ENCODE measurements at regions not wholly inside any gene's neighbourhood (a gene's known extent, or its start where the extent isn't known, plus 50 kb on each side); places are given as distances from the start of the nearest gene placed in this dataset.

DNA sequence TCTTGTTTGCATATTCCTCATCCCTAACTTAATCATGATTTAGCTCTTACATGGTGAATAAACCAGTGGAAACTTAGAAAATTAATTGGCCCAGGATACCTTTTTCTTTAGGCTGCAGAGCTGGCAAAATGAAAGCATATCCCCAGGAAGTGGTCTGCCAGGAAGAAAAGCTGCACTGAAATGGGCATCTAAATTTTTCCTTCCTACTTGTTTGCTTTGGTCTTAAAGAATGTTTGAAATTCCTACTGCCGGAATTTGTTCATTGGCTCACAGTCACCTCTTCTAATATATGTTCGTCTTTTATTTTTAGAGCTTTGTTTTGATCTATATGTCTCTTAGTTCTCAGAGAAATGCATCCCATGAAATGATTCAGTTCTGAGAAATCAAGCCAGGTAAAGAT, 113.2 kb upstream of the ELL2 start:
- TF ChIP-seq POLR2AphosphoS5 (IDR thresholded peaks at IDR 0.05), result no peak
- intact Hi-C loops (cut with DNase I; ENCODE audit: low total_unique reads) (no loop called here), in situ Hi-C loops (cut with MboI; ENCODE audit: low pct_ligation_motif_present in 1 of 4, low pct_unique_long_range_greater_than_20kb in 1 of 4, low sequenced_read_pairs in 3 of 4) (no loop called here)
- 90 to 96% methylated on average over 2 of the region's 2 CpGs for WGBS, 2 donors (ENCODE audit: low coverage in 1 of 2)
- Histone ChIP-seq H3K27me3 (no peaks in the 10 kb centered on the region), H3K36me3 (no peaks in the 10 kb centered on the region), H3K4me3 (no peak overlapping the region), H3K9me3 (no peaks in the 10 kb centered on the region), H3K4me1 (no peaks in the 10 kb centered on the region), H3K27ac (no peak overlapping the region)
- DNase-seq, result no peak

DNA sequence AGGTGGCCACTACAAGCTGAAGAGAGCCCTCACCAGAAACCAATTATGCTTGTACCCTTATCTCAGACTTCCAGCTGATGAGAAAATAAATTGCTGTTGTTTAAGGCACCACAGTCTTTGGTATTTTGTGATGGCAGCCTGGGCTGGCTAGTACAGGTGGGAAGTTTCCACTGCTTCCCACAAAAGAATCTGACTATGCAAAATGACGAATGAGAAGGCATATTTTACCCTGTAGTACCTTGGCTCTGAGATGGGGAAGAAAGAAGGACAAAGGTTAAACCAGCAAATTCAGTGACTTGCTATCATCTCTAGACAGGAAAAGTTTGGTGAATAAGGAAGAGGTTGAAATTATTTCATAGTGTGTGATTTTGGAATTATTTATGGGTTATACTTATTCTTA, 112.8 kb upstream of the ELL2 start:
- Histone ChIP-seq H3K4me1 (no peaks in the 10 kb centered on the region), H3K36me3 (no peaks in the 10 kb centered on the region), H3K27ac (no peak overlapping the region), H3K27me3 (no peaks in the 10 kb centered on the region), H3K4me3 (no peak overlapping the region), H3K9me3 (no peaks in the 10 kb centered on the region)
- TF ChIP-seq EP300 (IDR thresholded peaks at IDR 0.05; ENCODE audit: low read depth) (no peak), POLR2A (IDR thresholded peaks at IDR 0.05) (no peak), POLR2AphosphoS5 (IDR thresholded peaks at IDR 0.05) (no peak)
- TF ChIP-seq, protein P1, sequence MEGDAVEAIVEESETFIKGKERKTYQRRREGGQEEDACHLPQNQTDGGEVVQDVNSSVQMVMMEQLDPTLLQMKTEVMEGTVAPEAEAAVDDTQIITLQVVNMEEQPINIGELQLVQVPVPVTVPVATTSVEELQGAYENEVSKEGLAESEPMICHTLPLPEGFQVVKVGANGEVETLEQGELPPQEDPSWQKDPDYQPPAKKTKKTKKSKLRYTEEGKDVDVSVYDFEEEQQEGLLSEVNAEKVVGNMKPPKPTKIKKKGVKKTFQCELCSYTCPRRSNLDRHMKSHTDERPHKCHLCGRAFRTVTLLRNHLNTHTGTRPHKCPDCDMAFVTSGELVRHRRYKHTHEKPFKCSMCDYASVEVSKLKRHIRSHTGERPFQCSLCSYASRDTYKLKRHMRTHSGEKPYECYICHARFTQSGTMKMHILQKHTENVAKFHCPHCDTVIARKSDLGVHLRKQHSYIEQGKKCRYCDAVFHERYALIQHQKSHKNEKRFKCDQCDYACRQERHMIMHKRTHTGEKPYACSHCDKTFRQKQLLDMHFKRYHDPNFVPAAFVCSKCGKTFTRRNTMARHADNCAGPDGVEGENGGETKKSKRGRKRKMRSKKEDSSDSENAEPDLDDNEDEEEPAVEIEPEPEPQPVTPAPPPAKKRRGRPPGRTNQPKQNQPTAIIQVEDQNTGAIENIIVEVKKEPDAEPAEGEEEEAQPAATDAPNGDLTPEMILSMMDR (IDR thresholded peaks at IDR 0.05), result no peak
- in situ Hi-C loops (cut with MboI; ENCODE audit: low pct_ligation_motif_present in 1 of 4, low pct_unique_long_range_greater_than_20kb in 1 of 4, low sequenced_read_pairs in 3 of 4), result no loop called here
- no peak for DNase-seq
- WGBS, 2 donors (ENCODE audit: low coverage in 1 of 2), result 63 to 67% methylated on average over 1 of the region's 1 CpG
- intact Hi-C loops (cut with DNase I; ENCODE audit: low total_unique reads), result no loop called here

GRCh38 chr5:96072791-96073165, 111.1 kb upstream of the ELL2 start:
- Histone ChIP-seq H3K4me3 (no peak overlapping the region), H3K9me3 (no peaks in the 10 kb centered on the region), H3K36me3 (no peaks in the 10 kb centered on the region), H3K27me3 (no peaks in the 10 kb centered on the region), H3K27ac (no peak overlapping the region), H3K4me1 (peaks cover 0 to 6% (median 2%) of the 10 kb centered on the region in 4 donors)
- no peak for DNase-seq
- WGBS, 2 donors (ENCODE audit: low coverage in 1 of 2), result 70 to 88% methylated on average over 2 to 3 of the region's 3 CpGs
- in situ Hi-C loops (cut with MboI; ENCODE audit: low pct_ligation_motif_present in 1 of 4, low pct_unique_long_range_greater_than_20kb in 1 of 4, low sequenced_read_pairs in 3 of 4) (no loop called here), intact Hi-C loops (cut with DNase I; ENCODE audit: low total_unique reads) (no loop called here)
- TF ChIP-seq POLR2A (IDR thresholded peaks at IDR 0.05) (no peak), POLR2AphosphoS5 (IDR thresholded peaks at IDR 0.05) (no peak)
- TF ChIP-seq, protein P1 (IDR thresholded peaks at IDR 0.05), result no peak

DNA sequence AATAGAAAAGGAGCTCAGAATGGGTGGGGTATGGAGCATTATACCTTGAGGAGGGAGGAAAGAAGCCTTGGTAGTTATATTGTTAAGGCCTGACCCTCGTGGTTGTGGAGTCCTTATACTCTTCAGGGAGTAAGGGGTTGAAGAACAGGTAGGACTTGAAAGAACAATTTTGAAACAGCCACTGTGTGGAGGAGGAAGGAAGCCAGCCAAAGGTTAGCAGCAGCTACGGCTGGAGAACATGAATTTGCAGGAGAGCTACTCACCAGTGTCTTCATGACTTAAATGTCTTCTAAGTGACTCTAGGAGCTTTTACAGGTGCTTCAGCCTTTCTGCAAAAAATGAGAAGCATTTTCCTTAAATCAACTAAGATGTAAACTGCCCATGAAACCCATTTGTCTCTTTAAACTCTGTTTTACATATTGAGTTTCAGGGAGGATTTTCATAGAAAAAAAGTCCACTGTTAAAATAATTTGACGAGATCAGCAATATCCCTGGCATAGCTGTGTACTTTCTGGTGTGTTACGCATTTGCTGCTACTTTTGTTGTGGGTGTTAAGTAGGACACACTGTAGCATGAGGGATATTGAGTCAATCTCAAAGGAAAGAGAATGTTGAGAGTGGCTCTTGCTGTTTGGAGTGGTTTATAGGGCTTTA, 110.6 kb upstream of the ELL2 start:
- peaks cover 0 to 11% (median 5%) of the 10 kb centered on the region in 4 donors for H3K4me1 ChIP-seq
- in situ Hi-C loops (cut with MboI; ENCODE audit: low pct_ligation_motif_present in 1 of 4, low pct_unique_long_range_greater_than_20kb in 1 of 4, low sequenced_read_pairs in 3 of 4) (no loop called here), intact Hi-C loops (cut with DNase I; ENCODE audit: low total_unique reads) (no loop called here)
- H3K27ac ChIP-seq, result no peak overlapping the region
- DNase-seq, result no peak
- H3K9me3 ChIP-seq, result no peaks in the 10 kb centered on the region
- H3K4me3 ChIP-seq, result no peak overlapping the region
- H3K27me3 ChIP-seq, result no peaks in the 10 kb centered on the region
- 49 to 67% methylated on average over 4 of the region's 4 CpGs for WGBS, 2 donors (ENCODE audit: low coverage in 1 of 2)
- TF ChIP-seq, protein P1 (IDR thresholded peaks at IDR 0.05), result no peak
- TF ChIP-seq EP300 (IDR thresholded peaks at IDR 0.05; ENCODE audit: low read depth) (no peak), POLR2A (IDR thresholded peaks at IDR 0.05) (no peak), POLR2AphosphoS5 (IDR thresholded peaks at IDR 0.05) (no peak)
- no peaks in the 10 kb centered on the region for H3K36me3 ChIP-seq

- DNase-seq, result no peak
- Histone ChIP-seq H3K27me3 (no peaks in the 10 kb centered on the region), H3K27ac (no peak overlapping the region), H3K36me3 (no peaks in the 10 kb centered on the region), H3K4me3 (no peak overlapping the region), H3K4me1 (peaks cover 0 to 24% (median 11%) of the 10 kb centered on the region in 4 donors), H3K9me3 (no peaks in the 10 kb centered on the region)
- intact Hi-C loops (cut with DNase I; ENCODE audit: low total_unique reads) (no loop called here), in situ Hi-C loops (cut with MboI; ENCODE audit: low pct_ligation_motif_present in 1 of 4, low pct_unique_long_range_greater_than_20kb in 1 of 4, low sequenced_read_pairs in 3 of 4) (no loop called here)
- TF ChIP-seq POLR2A (IDR thresholded peaks at IDR 0.05) (no peak), EP300 (IDR thresholded peaks at IDR 0.05; ENCODE audit: low read depth) (no peak), POLR2AphosphoS5 (IDR thresholded peaks at IDR 0.05) (no peak)
- TF ChIP-seq, protein P1 (IDR thresholded peaks at IDR 0.05), result no peak
- 78 to 81% methylated on average over 4 to 5 of the region's 5 CpGs for WGBS, 2 donors (ENCODE audit: low coverage in 1 of 2)
Measured at GRCh38 chr5:96070622-96071225, 109.1 kb upstream of the ELL2 start.
